ENCODE measurements at regions not wholly inside any gene's neighbourhood (a gene's known extent, or its start where the extent isn't known, plus 50 kb on each side); places are given as distances from the start of the nearest gene placed in this dataset.

- intact Hi-C loops (cut with DNase I), result loop anchor here (10.0 kb wide), 1 partner anchor 142 kb away; the partner anchor contains the start of gene ADAM17
- H3K27ac ChIP-seq, result no peak overlapping the region
- no peak overlapping the region for H3K4me3 ChIP-seq
- DNase-seq (ENCODE audit: low spot score in 2 of 2), result no peak
- peaks cover 4 to 14% of the 10 kb centered on the region in 2 donors for H3K4me1 ChIP-seq
- no peaks in the 10 kb centered on the region for H3K9me3 ChIP-seq
- TF ChIP-seq CTCF (IDR thresholded peaks at IDR 0.05), result no peak
- H3K36me3 ChIP-seq, result no peaks in the 10 kb centered on the region
- no peaks in the 10 kb centered on the region for H3K27me3 ChIP-seq
These were observed 65.9 kb upstream of the YWHAQ start for GRCh38 chr2:9696731-9697130.

- intact Hi-C loops (cut with DNase I), result loop anchor here (10.0 kb wide), 1 partner anchor 143 kb away; the partner anchor contains the start of gene ADAM17
- no peaks in the 10 kb centered on the region for H3K36me3 ChIP-seq
- H3K27me3 ChIP-seq, result no peaks in the 10 kb centered on the region
- H3K4me3 ChIP-seq, result no peak overlapping the region
- H3K4me1 ChIP-seq, result peaks cover 0 to 6% of the 10 kb centered on the region in 2 donors
- H3K9me3 ChIP-seq, result no peaks in the 10 kb centered on the region
- no peak overlapping the region for H3K27ac ChIP-seq
- DNase-seq (ENCODE audit: low spot score in 2 of 2), result no peak
- TF ChIP-seq CTCF (IDR thresholded peaks at IDR 0.05), result no peak
These were observed 67.1 kb upstream of the YWHAQ start for GRCh38 chr2:9697909-9698308.

GRCh38 chr2:9699139-9700108 lies 68.6 kb upstream of the YWHAQ start:
- intact Hi-C loops (cut with DNase I), result loop anchor here (10.0 kb wide), 1 partner anchor 145 kb away; the partner anchor contains the start of gene ADAM17
- DNase-seq (ENCODE audit: low spot score in 2 of 2), result no peak
- no peak for TF ChIP-seq CTCF (IDR thresholded peaks at IDR 0.05)

GRCh38 chr2:9700109-9700495 lies 69.3 kb upstream of the YWHAQ start:
- H3K27me3 ChIP-seq, result no peaks in the 10 kb centered on the region
- intact Hi-C loops (cut with DNase I), result no loop called here
- TF ChIP-seq CTCF (IDR thresholded peaks at IDR 0.05), result no peak
- DNase-seq (ENCODE audit: low spot score in 2 of 2), result no peak
- no peaks in the 10 kb centered on the region for H3K4me1 ChIP-seq
- no peak overlapping the region for H3K27ac ChIP-seq
- H3K4me3 ChIP-seq, result no peak overlapping the region
- H3K9me3 ChIP-seq, result no peaks in the 10 kb centered on the region
- H3K36me3 ChIP-seq, result no peaks in the 10 kb centered on the region

More at GRCh38 chr2:9699139-9700108, 68.6 kb upstream of the YWHAQ start:
- Histone ChIP-seq H3K9me3 (no peaks in the 10 kb centered on the region), H3K36me3 (no peaks in the 10 kb centered on the region), H3K4me1 (no peaks in the 10 kb centered on the region), H3K4me3 (no peak overlapping the region), H3K27ac (no peak overlapping the region), H3K27me3 (no peaks in the 10 kb centered on the region)

- H3K27ac ChIP-seq, result no peak overlapping the region
- no peaks in the 10 kb centered on the region for H3K36me3 ChIP-seq
- TF ChIP-seq CTCF (IDR thresholded peaks at IDR 0.05), result no peak
- DNase-seq (ENCODE audit: low spot score in 2 of 2), result no peak
- no peaks in the 10 kb centered on the region for H3K27me3 ChIP-seq
- no peaks in the 10 kb centered on the region for H3K9me3 ChIP-seq
- H3K4me1 ChIP-seq, result no peaks in the 10 kb centered on the region
- intact Hi-C loops (cut with DNase I), result no loop called here
- H3K4me3 ChIP-seq, result no peak overlapping the region
These were observed 71.8 kb upstream of the YWHAQ start for GRCh38 chr2:9702604-9703084.
